H9 (cell line): ENCODE measurements at regions not wholly inside any gene's neighbourhood (a gene's known extent, or its start where the extent isn't known, plus 50 kb on each side); places are given as distances from the start of the nearest gene placed in this dataset.

Experiments
- DNase-seq: peaks from one replicate; pipeline ENCODE4 v3.0.0-alpha.2; 2017
- H2AFZ ChIP-seq: one replicate; pipeline ENCODE4 v1.6.1; 2013; ENCODE audit warnings: mild to moderate bottlenecking, low read length, control low read depth, moderate library complexity
- H2AK5ac ChIP-seq: 2 replicates; pipeline ENCODE4 v1.6.1; 2013; ENCODE audit warnings: low read length, control low read depth, mixed read lengths; ENCODE audit not compliant: insufficient read length
- H2BK120ac ChIP-seq: one replicate; pipeline ENCODE4 v1.6.1; 2013; ENCODE audit warnings: low read depth, mild to moderate bottlenecking, low read length, control low read depth, inconsistent platforms; ENCODE audit not compliant: poor library complexity, severe bottlenecking
- H2BK12ac ChIP-seq: 2 replicates; pipeline ENCODE4 v1.6.1; 2013; ENCODE audit warnings: low read length, control low read depth, mixed read lengths, low read depth; ENCODE audit not compliant: insufficient read length
- H2BK15ac ChIP-seq: 2 replicates; pipeline ENCODE4 v1.6.1; 2013; ENCODE audit warnings: low read depth, low read length, control low read depth
- H2BK20ac ChIP-seq: one replicate; pipeline ENCODE4 v1.6.1; 2013; ENCODE audit warnings: low read depth, mild to moderate bottlenecking, low read length, control low read depth, inconsistent platforms; ENCODE audit not compliant: poor library complexity, severe bottlenecking
- H2BK5ac ChIP-seq: 2 replicates; pipeline ENCODE4 v1.6.1; 2013; ENCODE audit warnings: low read length, control low read depth, mixed read lengths; ENCODE audit not compliant: insufficient read length
- H3K14ac ChIP-seq: 2 replicates; pipeline ENCODE4 v1.6.1; 2013; ENCODE audit warnings: low read length, control low read depth; ENCODE audit not compliant: insufficient read depth
- H3K18ac ChIP-seq: 2 replicates; pipeline ENCODE4 v1.6.1; 2013; ENCODE audit warnings: low read depth, mild to moderate bottlenecking, mixed read lengths, low read length, control low read depth; ENCODE audit not compliant: insufficient read length
- H3K23ac ChIP-seq: 2 replicates; pipeline ENCODE4 v1.6.1; 2013; ENCODE audit warnings: low read length, control low read depth, mixed read lengths, low read depth; ENCODE audit not compliant: insufficient read length
- H3K23me2 ChIP-seq: 2 replicates; pipeline ENCODE4 v1.6.1; 2013; ENCODE audit warnings: low read depth, mild to moderate bottlenecking, mixed read lengths, low read length, control low read depth; ENCODE audit not compliant: insufficient read length, poor library complexity, severe bottlenecking
- H3K27ac ChIP-seq: 2 replicates; pipeline ENCODE4 v1.5.1; 2013; ENCODE audit warnings: low read length, control low read depth, mixed read lengths, low read depth; ENCODE audit not compliant: insufficient read length
- H3K27me3 ChIP-seq: 2 replicates; pipeline ENCODE4 v1.6.1; 2013; ENCODE audit warnings: low read length, control low read depth, inconsistent platforms; ENCODE audit not compliant: insufficient read depth
- H3K4ac ChIP-seq: 2 replicates; pipeline ENCODE4 v1.6.1; 2013; ENCODE audit warnings: low read depth, mild to moderate bottlenecking, control low read depth, inconsistent platforms, low read length, moderate library complexity
- H3K4me1 ChIP-seq: 2 replicates; pipeline ENCODE4 v1.6.1; 2013; ENCODE audit warnings: low read length, control low read depth, inconsistent platforms; ENCODE audit not compliant: insufficient read depth
- H3K4me2 ChIP-seq: 2 replicates; pipeline ENCODE4 v1.6.1; 2013; ENCODE audit warnings: low read length, control low read depth, mixed read lengths; ENCODE audit not compliant: insufficient read length, insufficient read depth
- H3K56ac ChIP-seq: 2 replicates; pipeline ENCODE4 v1.6.1; 2013; ENCODE audit warnings: low read depth, mild to moderate bottlenecking, mixed read lengths, low read length, control low read depth; ENCODE audit not compliant: insufficient read length
- H3K79me1 ChIP-seq: 2 replicates; pipeline ENCODE4 v1.6.1; 2013; ENCODE audit warnings: low read depth, mild to moderate bottlenecking, moderate library complexity, low read length, control low read depth, inconsistent platforms; ENCODE audit not compliant: insufficient read depth, poor library complexity, severe bottlenecking
- H3K79me2 ChIP-seq: 2 replicates; pipeline ENCODE4 v1.6.1; 2013; ENCODE audit warnings: low read length, control low read depth, inconsistent platforms; ENCODE audit not compliant: insufficient read depth
- H3K9ac ChIP-seq: 2 replicates; pipeline ENCODE4 v1.6.1; 2013; ENCODE audit warnings: low read length, control low read depth, mixed read lengths; ENCODE audit not compliant: insufficient read length; ENCODE audit errors: extremely low read depth
- H3K9me3 ChIP-seq: one replicate; pipeline ENCODE4 v1.6.1; 2013; ENCODE audit warnings: low read depth, low read length, inconsistent platforms; ENCODE audit not compliant: control insufficient read depth
- H3T11ph ChIP-seq: one replicate; pipeline ENCODE4 v1.6.1; 2013; ENCODE audit warnings: mild to moderate bottlenecking, low read length, control low read depth, inconsistent platforms
- H4K20me1 ChIP-seq: one replicate; pipeline ENCODE4 v1.6.1; 2013; ENCODE audit not compliant: control insufficient read depth, insufficient read length, insufficient read depth
- H4K5ac ChIP-seq: 2 replicates; pipeline ENCODE4 v1.6.1; 2013; ENCODE audit warnings: low read depth, mild to moderate bottlenecking, mixed read lengths, low read length, control low read depth; ENCODE audit not compliant: insufficient read length
- H4K8ac ChIP-seq: replicated peaks from 2 replicates; pipeline ENCODE4 v1.6.1; 2013; ENCODE audit warnings: low read length, control low read depth, mixed read lengths, low read depth; ENCODE audit not compliant: insufficient read length
- H4K91ac ChIP-seq: 2 replicates; pipeline ENCODE4 v1.6.1; 2013; ENCODE audit warnings: low read depth, mild to moderate bottlenecking, moderate library complexity, mixed read lengths, low read length, control low read depth; ENCODE audit not compliant: insufficient read length
- H3K27ac Mint-ChIP-seq, 3 experiments: 2 replicates in 2 of 3; 3 replicates in 1 of 3; pipeline ENCODE4 v1.8.0; 2020 to 2021; ENCODE audit warnings: mixed read lengths in 3 of 3, mild to moderate bottlenecking in 1 of 3, moderate library complexity in 1 of 3
- H3K27me3 Mint-ChIP-seq: 2 replicates; pipeline ENCODE4 v1.8.0; 2021; ENCODE audit warnings: low read depth, mild to moderate bottlenecking, moderate library complexity, mixed read lengths
- H3K36me3 Mint-ChIP-seq, 3 experiments: 2 replicates in 2 of 3; 3 replicates in 1 of 3; pipeline ENCODE4 v1.8.0; 2020 to 2021; ENCODE audit warnings: low read depth in 3 of 3, mixed read lengths in 3 of 3; ENCODE audit not compliant: insufficient read depth in 1 of 3
- H3K4me1 Mint-ChIP-seq, 2 experiments: 2 replicates each; pipeline ENCODE4 v1.8.0; 2020; ENCODE audit warnings: mixed read lengths in 2 of 2
- H3K4me3 Mint-ChIP-seq, 2 experiments: 2 replicates in 1 of 2; 3 replicates in 1 of 2; pipeline ENCODE4 v1.8.0; 2020 to 2021; ENCODE audit warnings: mild to moderate bottlenecking in 2 of 2, mixed read lengths in 2 of 2, moderate library complexity in 1 of 2
- H3K9me3 Mint-ChIP-seq, 2 experiments: 2 replicates in 1 of 2; 3 replicates in 1 of 2; pipeline ENCODE4 v1.8.0; 2020; ENCODE audit warnings: mild to moderate bottlenecking in 2 of 2, mixed read lengths in 2 of 2, moderate library complexity in 1 of 2
- TF ChIP-seq, protein P1 (sequence below): fragments of 200-600 bp; sonication (generic); conservative IDR thresholded peaks from 3 replicates; pipeline ENCODE4 v1.8.0; 2021; ENCODE audit warnings: antibody characterized with exemption, mild to moderate bottlenecking

DNA sequence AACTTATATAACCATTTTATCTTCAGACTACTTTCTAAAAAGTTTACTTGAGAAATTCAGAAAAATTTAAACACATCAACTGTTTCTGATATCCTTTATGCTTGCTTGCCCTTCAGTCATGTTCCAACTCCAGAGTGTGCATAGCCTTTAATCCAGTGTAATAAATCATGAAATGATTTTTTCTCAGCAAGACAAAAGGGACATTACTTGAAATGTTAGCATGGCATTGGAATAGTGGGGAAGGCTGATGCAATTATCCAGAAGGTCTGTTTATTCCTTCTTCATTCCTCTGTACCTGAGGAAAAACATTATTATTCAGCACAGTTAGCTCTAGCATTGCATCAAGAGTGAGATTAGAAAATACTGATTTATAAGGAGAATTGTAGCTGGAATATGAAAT, 209.9 kb downstream of the SLC7A11 start:
- Histone ChIP-seq H2BK15ac (no peak overlapping the region), H3K27ac (no peak overlapping the region), H4K20me1 (no peaks in the 10 kb centered on the region), H3K14ac (no peak overlapping the region), H3K56ac (no peak overlapping the region), H2BK120ac (no peak overlapping the region), H3K9ac (no peak overlapping the region), H3K27me3 (no peaks in the 10 kb centered on the region), H2AFZ (no peak overlapping the region), H3T11ph (no peak overlapping the region), H3K4me1 (no peaks in the 10 kb centered on the region), H2BK20ac (no peak overlapping the region), H3K79me1 (no peaks in the 10 kb centered on the region), H3K79me2 (no peaks in the 10 kb centered on the region), H3K23me2 (no peaks in the 10 kb centered on the region), H3K9me3 (no peaks in the 10 kb centered on the region), H4K91ac (no peak overlapping the region), H2BK12ac (no peak overlapping the region), H3K4ac (no peak overlapping the region), H3K23ac (no peak overlapping the region), H3K18ac (no peak overlapping the region), H3K4me2 (no peak overlapping the region), H4K8ac (no peak overlapping the region), H2BK5ac (no peak overlapping the region), H4K5ac (no peak overlapping the region), H2AK5ac (no peak overlapping the region)
- peaks cover 3 to 7% of the 10 kb centered on the region in 2 experiments for H3K4me1 Mint-ChIP-seq
- H3K9me3 Mint-ChIP-seq: no peaks in the 10 kb centered on the region
- no peak overlapping the region for H3K4me3 Mint-ChIP-seq
- H3K36me3 Mint-ChIP-seq: no peaks in the 10 kb centered on the region
- DNase-seq: no peak
- H3K27ac Mint-ChIP-seq: no peak overlapping the region
- TF ChIP-seq, protein P1, sequence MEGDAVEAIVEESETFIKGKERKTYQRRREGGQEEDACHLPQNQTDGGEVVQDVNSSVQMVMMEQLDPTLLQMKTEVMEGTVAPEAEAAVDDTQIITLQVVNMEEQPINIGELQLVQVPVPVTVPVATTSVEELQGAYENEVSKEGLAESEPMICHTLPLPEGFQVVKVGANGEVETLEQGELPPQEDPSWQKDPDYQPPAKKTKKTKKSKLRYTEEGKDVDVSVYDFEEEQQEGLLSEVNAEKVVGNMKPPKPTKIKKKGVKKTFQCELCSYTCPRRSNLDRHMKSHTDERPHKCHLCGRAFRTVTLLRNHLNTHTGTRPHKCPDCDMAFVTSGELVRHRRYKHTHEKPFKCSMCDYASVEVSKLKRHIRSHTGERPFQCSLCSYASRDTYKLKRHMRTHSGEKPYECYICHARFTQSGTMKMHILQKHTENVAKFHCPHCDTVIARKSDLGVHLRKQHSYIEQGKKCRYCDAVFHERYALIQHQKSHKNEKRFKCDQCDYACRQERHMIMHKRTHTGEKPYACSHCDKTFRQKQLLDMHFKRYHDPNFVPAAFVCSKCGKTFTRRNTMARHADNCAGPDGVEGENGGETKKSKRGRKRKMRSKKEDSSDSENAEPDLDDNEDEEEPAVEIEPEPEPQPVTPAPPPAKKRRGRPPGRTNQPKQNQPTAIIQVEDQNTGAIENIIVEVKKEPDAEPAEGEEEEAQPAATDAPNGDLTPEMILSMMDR: no peak
- no peaks in the 10 kb centered on the region for H3K27me3 Mint-ChIP-seq
